Keratinocyte (primary cell): ENCODE measurements at regions not wholly inside any gene's neighbourhood (a gene's known extent, or its start where the extent isn't known, plus 50 kb on each side); places are given as distances from the start of the nearest gene placed in this dataset.

ENCODE experiments used
- CTCF ChIP-seq, 3 experiments: IDR thresholded peaks in 1 of 3; conservative IDR thresholded peaks in 1 of 3; optimal IDR thresholded peaks in 1 of 3; 2 replicates in 2 of 3; 3 replicates in 1 of 3; pipeline versions ENCODE3 to v1.5.1; 2011; ENCODE audit warnings: low read length in 3 of 3, mild to moderate bottlenecking in 3 of 3, moderate library complexity in 2 of 3, control low read depth in 1 of 3, inconsistent platforms in 1 of 3; ENCODE audit not compliant: insufficient read depth in 2 of 3; ENCODE audit errors: extremely low read depth in 1 of 3
- EZH2 ChIP-seq: IDR thresholded peaks from one replicate; pipeline ENCODE4 v1.6.1; 2012; ENCODE audit warnings: inconsistent platforms, mild to moderate bottlenecking, low read length, moderate library complexity

- no peak for TF ChIP-seq CTCF (optimal IDR thresholded peaks at IDR 0.05 in 1 of 3, IDR thresholded peaks at IDR 0.05 in 1 of 3, conservative IDR thresholded peaks at IDR 0.05 in 1 of 3; ENCODE audit: extremely low read depth in 1 of 3, insufficient read depth in 2 of 3, low read length in 3 of 3)
- no peak for TF ChIP-seq EZH2
These were observed 426.9 kb upstream of the NBEA start for GRCh38 chr13:34515201-34515600.
